HCT116 (cell line): ENCODE measurements at regions not wholly inside any gene's neighbourhood (a gene's known extent, or its start where the extent isn't known, plus 50 kb on each side); places are given as distances from the start of the nearest gene placed in this dataset.

Source experiments
- ATAC-seq: fragments of 200-7000 bp; cut with Tn5 transposase; 2 replicates; pipeline ENCODE4 v1.9.1; 2020; ENCODE audit warnings: mild to moderate bottlenecking, moderate library complexity
- BruUV-seq: library from RNA; stranded (reverse); fragments of 400-500 nt; replicated peaks from 2 replicates; lab custom pipeline; 2021; lab: Mats Ljungman, UMichigan
- CTCF ChIA-PET: fragments of 300-600 bp; sonication (Branson Sonifier 250); formaldehyde crosslinking; loops from one replicate; lab custom pipeline; 2021; ENCODE audit warnings: antibody characterized with exemption; lab: Charles Lee
- POLR2A ChIA-PET: fragments of 300-600, 350-600 bp; sonication (Branson Sonifier 250); formaldehyde crosslinking; loops from one replicate; lab custom pipeline; 2021; ENCODE audit warnings: antibody characterized with exemption; lab: Charles Lee
- RAD21 ChIA-PET, 2 experiments: fragments of 300-600 bp; sonication (Branson Sonifier 250); formaldehyde crosslinking; loops; one replicate each; lab custom pipeline; 2023; ENCODE audit warnings: low total read pairs in 2 of 2; ENCODE audit not compliant: uncharacterized antibody in 2 of 2, unreplicated experiment in 2 of 2, low non-redundant PET in 1 of 2; lab: Charles Lee
- DNase-seq: peaks from one replicate; pipeline ENCODE4 v3.0.0-alpha.2; 2010; ENCODE audit warnings: low read depth, low spot score
- H2AFZ ChIP-seq: fragments of 200-600 bp; shearing (Covaris generic), sonication (generic); 2 replicates; pipeline ENCODE4 v1.6.1; 2017; ENCODE audit warnings: low read depth, mixed run types, mixed read lengths, antibody characterized with exemption, low read length; ENCODE audit not compliant: poor library complexity, severe bottlenecking
- H3K27ac ChIP-seq: 2 replicates; pipeline ENCODE4 v1.5.1; 2012; ENCODE audit warnings: low read depth, low read length
- H3K27me3 ChIP-seq: fragments of 200-600 bp; sonication (generic); 2 replicates; pipeline ENCODE4 v1.6.1; 2016; ENCODE audit warnings: mixed run types, low read length, mixed read lengths; ENCODE audit not compliant: insufficient read depth
- H3K36me3 ChIP-seq, 2 experiments: fragments of 200-500 bp in 1 of 2; fragments of 200-600 bp in 1 of 2; sonication (Bioruptor generic) in 1 of 2; sonication (generic) in 1 of 2; 2 replicates each; pipeline versions ENCODE4 v1.5.1 to v1.6.1; 2014 to 2016; ENCODE audit warnings: low read length in 2 of 2, inconsistent platforms in 1 of 2, mixed read lengths in 1 of 2, mixed run types in 1 of 2; ENCODE audit not compliant: insufficient read depth in 2 of 2, control insufficient read depth in 1 of 2
- H3K4me1 ChIP-seq, 2 experiments: fragments of 200-600 bp in 1 of 2; sonication (generic) in 1 of 2; 2 replicates each; pipeline versions ENCODE4 v1.5.1 to v1.6.1; 2012 to 2017; ENCODE audit warnings: low read length in 2 of 2, inconsistent platforms in 1 of 2, mild to moderate bottlenecking in 1 of 2, mixed read lengths in 1 of 2, mixed run types in 1 of 2, moderate library complexity in 1 of 2; ENCODE audit not compliant: insufficient read depth in 2 of 2, control insufficient read depth in 1 of 2
- H3K4me2 ChIP-seq: fragments of 200-600 bp; sonication (generic); 2 replicates; pipeline ENCODE4 v1.6.1; 2017; ENCODE audit warnings: mixed run types, low read length, mixed read lengths
- H3K4me3 ChIP-seq, 2 experiments: fragments of 200-600 bp in 1 of 2; sonication (generic) in 1 of 2; replicated peaks in 1 of 2; 2 replicates each; pipeline ENCODE4 v1.5.1; 2011 to 2016; ENCODE audit warnings: low read length in 2 of 2, control low read depth in 1 of 2, low read depth in 1 of 2, mild to moderate bottlenecking in 1 of 2, mixed read lengths in 1 of 2, mixed run types in 1 of 2
- H3K79me2 ChIP-seq: fragments of 200-600 bp; sonication (generic); 2 replicates; pipeline ENCODE4 v1.6.1; 2017; ENCODE audit warnings: mild to moderate bottlenecking, mixed run types, low read length, moderate library complexity, mixed read lengths; ENCODE audit not compliant: insufficient read depth
- H3K9ac ChIP-seq: fragments of 200-600 bp; sonication (generic); 2 replicates; pipeline ENCODE4 v1.6.1; 2016; ENCODE audit warnings: low read length, mixed read lengths
- H3K9me2 ChIP-seq: fragments of 200-600 bp; sonication (generic), shearing (Covaris generic); 2 replicates; pipeline ENCODE4 v1.6.1; 2017; ENCODE audit warnings: mixed run types, mild to moderate bottlenecking, moderate library complexity; ENCODE audit not compliant: insufficient read depth
- H3K9me3 ChIP-seq, 2 experiments: fragments of 200-500 bp in 1 of 2; fragments of 200-600 bp in 1 of 2; sonication (Bioruptor generic) in 1 of 2; sonication (generic) in 1 of 2; 2 replicates each; pipeline ENCODE4 v1.6.1; 2014 to 2017; ENCODE audit warnings: low read length in 2 of 2, mixed read lengths in 2 of 2, inconsistent platforms in 1 of 2, low read depth in 1 of 2, mild to moderate bottlenecking in 1 of 2, mixed run types in 1 of 2, moderate library complexity in 1 of 2; ENCODE audit not compliant: control insufficient read depth in 1 of 2, insufficient read depth in 1 of 2
- H4K20me1 ChIP-seq: fragments of 200-600 bp; sonication (generic), shearing (Covaris generic); 2 replicates; pipeline ENCODE4 v1.6.1; 2017; ENCODE audit warnings: mixed run types, mild to moderate bottlenecking, moderate library complexity; ENCODE audit not compliant: insufficient read depth
- ATF3 ChIP-seq: IDR thresholded peaks from 2 replicates; pipeline ENCODE4 v1.6.1; 2012
- CBX3 ChIP-seq: IDR thresholded peaks from 2 replicates; pipeline ENCODE4 v1.6.1; 2012; ENCODE audit warnings: low read depth
- CTCF ChIP-seq, 3 experiments: fragments of 200-600 bp in 1 of 3; sonication (generic) in 1 of 3; IDR thresholded peaks in 2 of 3; conservative IDR thresholded peaks in 1 of 3; 2 replicates each; pipeline ENCODE4 v1.5.1; 2012 to 2017; ENCODE audit warnings: low read depth in 2 of 3, low read length in 2 of 3, antibody characterized with exemption in 1 of 3, borderline replicate concordance in 1 of 3, control low read depth in 1 of 3, mild to moderate bottlenecking in 1 of 3, mixed read lengths in 1 of 3, mixed run types in 1 of 3, moderate library complexity in 1 of 3; ENCODE audit not compliant: insufficient read depth in 1 of 3
- ELF1 ChIP-seq: IDR thresholded peaks from 2 replicates; pipeline ENCODE4 v1.6.1; 2012; ENCODE audit warnings: low read depth, borderline replicate concordance
- EZH2phosphoT487 ChIP-seq: fragments of 200-600 bp; IDR thresholded peaks from 2 replicates; pipeline ENCODE4 v1.6.1; 2018; ENCODE audit warnings: antibody characterized with exemption, borderline replicate concordance
- JUND ChIP-seq: IDR thresholded peaks from 2 replicates; pipeline ENCODE4 v1.6.1; 2012
- MAX ChIP-seq: IDR thresholded peaks from 2 replicates; pipeline ENCODE4 v1.6.1; 2012
- POLR2A ChIP-seq: IDR thresholded peaks from 2 replicates; pipeline ENCODE4 v1.7.0; 2011; ENCODE audit warnings: borderline replicate concordance; ENCODE audit not compliant: insufficient read depth, insufficient read length; ENCODE audit errors: extremely low read depth
- POLR2AphosphoS5 ChIP-seq: IDR thresholded peaks from 2 replicates; pipeline ENCODE4 v1.6.1; 2011; ENCODE audit warnings: mild to moderate bottlenecking, low read depth, low read length, moderate library complexity
- RAD21 ChIP-seq: IDR thresholded peaks from 2 replicates; pipeline ENCODE4 v1.6.1; 2012; ENCODE audit warnings: low read depth, mild to moderate bottlenecking
- REST ChIP-seq: IDR thresholded peaks from 2 replicates; pipeline ENCODE4 v1.6.1; 2012; ENCODE audit warnings: low read depth
- SIN3A ChIP-seq: IDR thresholded peaks from 2 replicates; pipeline ENCODE4 v1.6.1; 2012; ENCODE audit warnings: low read depth
- SRF ChIP-seq: IDR thresholded peaks from 2 replicates; pipeline ENCODE4 v1.6.1; 2012; ENCODE audit warnings: low read depth
- YY1 ChIP-seq: IDR thresholded peaks from 2 replicates; pipeline ENCODE4 v1.6.1; 2011; ENCODE audit warnings: low read length, low read depth, moderate library complexity, mild to moderate bottlenecking; ENCODE audit not compliant: insufficient replicate concordance; ENCODE audit errors: extremely low read depth
- ZBTB33 ChIP-seq: IDR thresholded peaks from 2 replicates; pipeline ENCODE4 v1.6.1; 2011; ENCODE audit warnings: mild to moderate bottlenecking, low read length, moderate library complexity; ENCODE audit not compliant: insufficient replicate concordance; ENCODE audit errors: extremely low read depth
- ZFX ChIP-seq: fragments of 450-650 bp; IDR thresholded peaks from 2 replicates; pipeline ENCODE4 v1.6.1; 2017
- intact Hi-C: fragments of 100-400 bp; cut with micrococcal nuclease; formaldehyde crosslinking; loops from 2 replicates; pipeline ENCODE4 v1.10.0; 2022

- no peak overlapping the region for H3K4me2 ChIP-seq
- no peaks in the 10 kb centered on the region for H3K79me2 ChIP-seq
- H4K20me1 ChIP-seq = no peaks in the 10 kb centered on the region
- BruUV-seq = no TSS peak
- no peak overlapping the region for H3K9ac ChIP-seq
- CTCF ChIA-PET = interaction anchor here (1.0 to 1.4 kb wide), 3 partner anchors 37 to 432 kb away, joined by 3 to 10 read pairs (median 4); no protein-coding TSS in a partner anchor
- intact Hi-C loops = loop anchor here (5.0 kb wide), 2 partner anchors 302 to 432 kb away; no protein-coding TSS in a partner anchor
- no peaks in the 10 kb centered on the region for H3K36me3 ChIP-seq
- H3K9me2 ChIP-seq = no peaks in the 10 kb centered on the region
- no peaks in the 10 kb centered on the region for H3K27me3 ChIP-seq
- H2AFZ ChIP-seq = no peak overlapping the region
- POLR2A ChIA-PET = no interaction called here
- no peak for DNase-seq
- RAD21 ChIA-PET = interaction anchor here in 1 of 2 experiments (0.7 kb wide), 1 partner anchor 432 kb away, joined by 3 read pairs; no protein-coding TSS in a partner anchor
- no peaks in the 10 kb centered on the region for H3K9me3 ChIP-seq
- H3K4me1 ChIP-seq = no peaks in the 10 kb centered on the region
- no peak for TF ChIP-seq ZFX
- no peak for TF ChIP-seq ZBTB33
- TF ChIP-seq ELF1 = no peak
- no peak for TF ChIP-seq POLR2AphosphoS5
- no peak for TF ChIP-seq SRF
- no peak for TF ChIP-seq POLR2A
- no peak for TF ChIP-seq YY1
- TF ChIP-seq JUND = no peak
- TF ChIP-seq RAD21 = no peak
- no peak for TF ChIP-seq EZH2phosphoT487
- TF ChIP-seq REST = no peak
- TF ChIP-seq SIN3A = no peak
- no peak for TF ChIP-seq ATF3
- no peak for TF ChIP-seq MAX
- no peak for TF ChIP-seq CBX3
- TF ChIP-seq CTCF (IDR thresholded peaks at IDR 0.05 in 2 of 3, conservative IDR thresholded peaks at IDR 0.05 in 1 of 3; ENCODE audit: borderline replicate concordance in 1 of 3, insufficient read depth in 1 of 3, low read depth in 2 of 3, low read length in 2 of 3) = no peak
- no peak overlapping the region for H3K4me3 ChIP-seq
- no peak for ATAC-seq
- H3K27ac ChIP-seq = no peak overlapping the region
Observed at GRCh38 chrX:3549411-3549911, 164.0 kb downstream of the PRKX start.
